ENCODE measurements at regions not wholly inside any gene's neighbourhood (a gene's known extent, or its start where the extent isn't known, plus 50 kb on each side); places are given as distances from the start of the nearest gene placed in this dataset.

DNA sequence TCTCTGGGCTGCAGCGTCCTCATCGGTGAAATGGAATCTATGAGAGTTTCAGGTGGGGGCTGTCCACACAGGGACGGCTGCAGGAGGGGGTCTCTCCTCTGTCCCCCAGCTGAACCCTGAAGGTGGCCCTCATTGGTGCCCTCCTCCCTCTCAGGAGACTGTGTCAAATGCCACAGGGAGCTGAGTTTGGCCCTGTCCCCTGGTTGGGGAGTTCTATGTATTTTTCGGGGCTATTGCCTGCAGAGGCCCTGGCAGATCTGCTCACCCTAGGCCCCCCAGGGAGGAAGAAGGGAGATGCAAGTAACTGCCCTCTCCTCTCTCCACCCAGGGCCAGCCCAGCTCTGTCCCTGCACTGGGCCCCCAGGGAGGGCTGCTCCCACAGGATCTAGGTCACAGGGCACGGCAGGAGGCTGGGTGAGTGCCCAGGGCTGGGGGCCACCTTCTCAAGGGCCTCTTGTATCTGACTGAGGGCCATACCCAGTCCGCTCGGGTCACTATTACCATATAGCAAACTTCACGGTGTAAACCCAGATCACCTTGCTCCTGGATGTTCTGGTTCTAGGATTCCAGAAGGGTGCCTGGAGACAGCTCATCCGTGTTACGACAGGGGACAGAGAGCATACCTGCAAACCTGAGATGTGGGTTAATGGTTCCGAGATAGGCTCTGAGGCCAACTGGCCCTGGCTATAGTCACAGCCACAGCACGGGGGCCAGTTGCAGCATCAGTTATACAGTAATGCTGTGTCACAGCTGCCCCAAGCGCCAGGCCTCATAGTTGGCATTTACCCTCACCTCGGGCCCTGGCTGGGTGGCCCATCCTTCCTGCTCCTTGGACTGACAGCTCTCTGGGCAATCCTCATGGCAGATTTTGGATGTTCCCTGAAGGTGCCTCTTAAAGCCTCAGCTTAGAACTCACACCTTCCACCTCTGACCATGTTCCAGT lies 102.4 kb upstream of the PRR23E start:
- DNase-seq: no peak

DNA sequence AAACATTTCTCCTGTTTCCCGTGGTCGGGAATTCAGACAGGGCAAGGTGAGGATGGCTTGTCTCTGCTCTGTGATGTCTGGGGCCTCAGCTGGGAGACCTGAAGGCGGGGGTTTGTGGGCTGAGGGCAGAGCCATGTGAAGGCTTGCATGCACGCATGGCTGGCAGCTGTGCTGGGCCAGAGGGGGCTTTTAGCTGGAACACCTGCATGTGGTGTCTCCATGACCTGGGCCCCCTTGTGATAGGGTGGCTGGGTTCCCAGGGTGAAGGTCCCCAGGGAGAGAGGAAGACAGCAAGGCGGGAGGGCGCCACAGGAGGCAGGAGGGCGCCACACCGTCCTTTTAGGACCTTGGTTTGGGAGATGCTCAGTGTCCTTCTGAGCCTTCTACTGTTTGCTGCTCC lies 101.6 kb upstream of the PRR23E start:
- DNase-seq: no peak

DNA sequence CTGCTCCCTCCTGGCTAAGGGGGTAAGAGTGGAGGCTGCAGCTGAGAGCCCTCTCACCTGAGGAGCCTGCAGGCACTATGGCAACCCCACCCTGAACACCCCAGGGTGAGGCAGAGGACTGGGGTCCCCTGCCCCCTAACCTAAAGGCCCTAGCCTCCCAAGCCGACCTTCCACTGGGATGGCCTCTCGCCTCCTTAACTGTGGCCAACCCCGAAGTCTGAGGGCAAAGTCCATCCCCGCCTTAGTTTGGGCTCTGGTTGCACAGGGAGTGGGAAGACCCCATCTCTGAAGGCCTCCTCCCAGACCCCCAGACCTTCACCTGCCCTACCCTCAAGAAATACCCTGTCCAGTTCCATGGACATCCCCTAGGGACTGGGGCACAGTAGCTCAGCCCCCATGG lies 100.6 kb upstream of the PRR23E start:
- DNase-seq: no peak

DNA sequence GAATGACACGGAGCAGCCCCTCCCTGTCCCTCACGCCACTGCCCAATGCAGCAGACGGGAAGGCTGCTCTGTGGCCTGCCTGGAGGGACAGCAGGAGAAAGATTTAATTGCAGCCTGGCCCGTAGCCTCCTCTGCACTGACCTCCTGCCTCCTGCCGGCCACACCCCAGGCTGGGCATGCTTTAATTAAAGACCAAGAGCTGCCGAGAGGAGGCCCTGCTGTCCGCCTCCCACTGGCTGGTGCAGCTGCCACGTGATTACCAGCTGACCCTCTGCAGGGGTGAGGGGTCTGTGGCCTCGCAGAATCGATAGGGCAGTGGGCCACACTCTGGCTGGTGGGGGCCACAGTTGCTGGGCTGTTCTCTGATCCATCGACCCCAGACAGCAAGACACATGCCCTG lies 100.2 kb upstream of the PRR23E start:
- no peak for DNase-seq

GRCh38 chr3:127093312-127093711 lies 99.6 kb upstream of the PRR23E start:
- DNase-seq: no peak

DNA sequence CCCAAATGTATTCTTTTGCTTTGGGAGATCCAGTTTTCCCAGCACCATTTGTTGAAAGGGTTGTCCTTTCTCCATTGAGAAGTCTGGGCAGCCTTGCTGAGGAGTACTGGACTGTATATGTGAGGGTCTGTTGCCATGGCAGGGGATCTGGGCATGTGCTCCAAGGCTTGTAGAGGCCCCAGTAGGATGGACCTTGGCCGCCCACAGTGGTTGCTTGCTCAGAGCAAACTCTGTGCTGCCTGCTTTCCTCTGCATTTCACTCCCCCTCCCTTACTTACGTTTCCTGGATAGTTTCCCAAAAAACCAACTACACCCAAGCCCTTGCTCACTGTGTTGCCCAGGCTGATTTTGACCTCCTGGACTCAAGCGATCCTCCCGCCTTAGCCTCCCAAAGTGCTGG lies 97.2 kb upstream of the PRR23E start:
- DNase-seq: no peak

- DNase-seq: no peak
Measured at GRCh38 chr3:127096256-127097071, 96.5 kb upstream of the PRR23E start.

GRCh38 chr3:127097072-127097405 lies 95.9 kb upstream of the PRR23E start:
- no peak for DNase-seq

- DNase-seq: no peak
Measured at GRCh38 chr3:127097481-127097880, 95.5 kb upstream of the PRR23E start.

DNA sequence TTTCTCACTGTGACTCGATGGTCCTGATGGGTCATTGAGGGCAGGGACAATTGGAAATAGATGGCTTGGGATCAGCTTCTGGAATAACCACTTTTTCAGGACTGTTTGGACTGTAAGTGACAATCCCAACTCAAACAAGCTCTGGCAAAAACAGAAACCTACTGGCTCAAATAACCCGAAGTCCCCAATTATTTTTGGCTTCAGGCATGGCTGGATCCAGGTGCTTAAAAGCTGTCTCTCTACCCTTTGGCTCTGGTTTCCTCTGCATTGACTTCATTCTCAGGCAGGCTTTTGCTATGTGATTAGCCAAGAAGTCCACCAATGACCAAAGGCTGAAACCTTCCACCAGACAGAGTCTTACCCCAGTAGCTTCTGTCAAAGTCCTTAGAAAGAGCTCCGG lies 92.9 kb upstream of the PRR23E start:
- DNase-seq: no peak

GRCh38 chr3:127100459-127101410 lies 92.2 kb upstream of the PRR23E start:
- no peak for DNase-seq

- DNase-seq: no peak
Measured at GRCh38 chr3:127101411-127102187, 91.3 kb upstream of the PRR23E start.

- DNase-seq: no peak
Measured at GRCh38 chr3:127102188-127102520, 90.8 kb upstream of the PRR23E start.

GRCh38 chr3:127102587-127102986 lies 90.3 kb upstream of the PRR23E start:
- no peak for DNase-seq

DNA sequence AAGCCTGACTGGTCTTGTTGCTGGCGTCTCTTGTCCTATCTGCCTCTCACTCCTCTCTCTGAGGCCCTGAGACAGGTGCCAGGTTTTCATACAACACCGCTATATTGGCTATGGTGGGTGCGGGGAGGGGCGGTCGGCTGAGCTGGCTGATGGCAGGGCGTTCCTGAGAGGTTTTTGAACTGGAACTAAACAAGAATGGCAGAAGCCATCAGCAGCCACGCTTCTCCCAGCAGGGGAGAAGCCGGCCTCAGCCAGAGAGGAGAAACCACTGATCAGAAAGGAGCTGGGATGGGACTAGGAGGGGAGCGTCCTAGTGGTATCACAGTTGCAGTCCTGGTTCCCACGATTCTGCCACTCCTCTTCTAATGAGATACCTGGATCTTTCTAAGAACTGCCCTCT lies 89.9 kb upstream of the PRR23E start:
- no peak for DNase-seq

DNA sequence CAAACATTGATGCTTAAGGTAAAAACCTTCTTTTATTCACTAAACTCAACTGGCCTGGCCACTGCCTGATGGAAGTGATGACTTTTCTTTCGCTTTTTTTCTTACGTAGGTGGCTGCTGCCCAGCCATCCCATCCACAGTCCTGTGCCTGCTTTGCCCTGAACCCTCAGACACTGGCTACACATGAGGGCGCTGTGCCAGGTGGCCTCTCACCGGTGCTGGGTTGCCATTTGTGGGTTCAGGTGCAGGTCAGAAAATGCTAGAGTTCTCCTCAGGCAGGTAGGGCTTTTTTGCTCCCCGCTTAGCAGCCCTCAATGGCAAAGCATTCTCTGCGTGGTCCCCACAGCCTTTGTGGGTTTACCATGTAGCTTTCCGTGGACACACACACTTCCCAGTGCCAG lies 88.3 kb upstream of the PRR23E start:
- DNase-seq: no peak

DNA sequence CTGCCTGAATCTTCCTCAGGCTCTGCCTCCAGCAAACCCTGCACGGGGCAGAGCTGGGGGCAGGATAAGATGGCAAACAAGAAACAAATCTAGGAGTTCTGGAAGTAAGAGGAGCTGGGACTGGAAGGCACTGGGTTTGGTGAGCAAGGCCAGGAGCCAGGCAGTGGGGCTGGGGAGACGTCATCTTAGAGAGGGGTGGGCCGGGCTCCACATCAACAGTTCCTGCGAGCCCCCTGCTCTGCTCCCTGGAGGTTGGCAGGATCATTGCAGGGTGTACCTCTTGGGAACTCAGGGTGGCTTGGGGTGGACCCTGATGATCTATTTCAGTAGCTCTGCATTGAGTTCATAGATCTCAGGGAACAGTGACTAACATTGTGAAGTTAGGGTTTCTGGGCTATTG lies 87.3 kb upstream of the PRR23E start:
- no peak for DNase-seq

DNA sequence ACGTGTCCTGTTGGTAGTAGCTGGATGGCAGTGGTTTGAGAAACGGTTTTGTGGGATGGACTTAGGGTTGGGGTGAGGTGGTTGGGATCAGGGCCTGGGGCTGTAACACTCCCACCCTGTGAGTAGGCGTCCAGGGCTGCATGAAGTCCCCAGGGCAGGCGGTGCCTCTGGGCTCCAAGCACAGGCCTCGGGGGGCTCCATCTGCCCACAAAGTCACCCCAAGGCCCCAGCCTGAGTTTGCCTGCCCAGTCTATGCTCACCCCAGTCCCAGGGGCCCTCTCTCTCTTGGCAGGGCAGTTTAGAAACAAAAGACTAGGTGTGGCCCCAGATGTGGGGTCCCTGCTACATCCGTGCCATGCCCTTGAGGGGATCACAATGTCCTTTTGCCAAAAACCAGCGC lies 86.9 kb upstream of the PRR23E start:
- DNase-seq: no peak

GRCh38 chr3:127106456-127106855 lies 86.5 kb upstream of the PRR23E start:
- no peak for DNase-seq

- DNase-seq: no peak
Measured at GRCh38 chr3:127107002-127107401, 85.9 kb upstream of the PRR23E start.

DNA sequence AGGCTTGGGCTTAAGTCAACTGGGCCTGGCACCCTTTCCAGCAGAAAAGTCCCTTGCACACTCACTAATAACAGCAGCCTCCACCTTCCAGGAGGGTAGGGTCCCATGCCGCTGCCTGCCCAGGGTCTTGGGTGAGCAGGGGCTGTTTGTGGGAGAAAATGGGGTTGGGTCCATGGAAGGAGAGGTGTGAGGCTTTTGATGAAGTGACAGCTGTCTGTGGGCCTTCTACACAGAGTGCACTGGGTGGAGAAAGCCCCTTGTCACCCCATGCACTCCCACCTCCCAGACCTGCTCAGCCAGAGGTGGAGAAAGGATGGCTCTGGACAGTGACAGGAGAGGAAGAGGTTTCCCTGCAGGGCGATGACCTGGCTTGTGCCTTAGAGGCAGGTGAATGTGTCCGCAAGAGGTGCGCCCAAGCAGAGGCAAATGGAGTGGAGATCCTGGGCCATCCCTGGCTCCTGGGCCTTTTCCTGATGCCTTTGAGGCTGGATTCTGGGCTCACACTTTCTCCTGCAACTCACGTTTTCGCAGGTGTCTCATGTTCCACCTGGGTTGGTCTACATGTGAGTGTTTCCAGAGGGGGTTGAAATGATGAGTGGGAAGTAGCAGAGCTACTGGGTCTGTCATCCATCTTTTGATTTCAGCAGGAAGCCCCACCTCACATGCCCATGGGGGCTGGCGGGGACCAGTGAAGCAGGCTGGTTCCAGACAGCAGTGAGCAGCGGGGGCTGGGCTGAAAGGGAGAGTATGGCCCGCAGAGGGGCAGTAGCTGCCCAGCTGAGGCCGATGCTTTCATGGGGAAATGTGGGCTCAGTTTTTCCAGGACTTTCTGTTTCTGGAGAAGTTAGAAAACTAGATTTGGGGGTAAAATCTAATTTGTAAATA lies 85.2 kb upstream of the PRR23E start:
- no peak for DNase-seq
